ENCODE measurements at regions not wholly inside any gene's neighbourhood (a gene's known extent, or its start where the extent isn't known, plus 50 kb on each side); places are given as distances from the start of the nearest gene placed in this dataset.

GRCh38 chr13:82687884-82688283, 1194.4 kb downstream of the SLITRK1 start:
- Histone ChIP-seq H3K9me3 (peaks cover 20% of the 10 kb centered on the region), H3K36me3 (ENCODE audit: low read depth) (no peaks in the 10 kb centered on the region), H3K4me1 (ENCODE audit: low read depth) (no peaks in the 10 kb centered on the region), H3K4me3 (no peak overlapping the region)
- ATAC-seq (no peak), DNase-seq (no peak)
- TF ChIP-seq CTCF (IDR thresholded peaks at IDR 0.05): no peak
- intact Hi-C loops (cut with DNase I, micrococcal nuclease): no loop called here

GRCh38 chr13:82681535-82681934, 1200.7 kb downstream of the SLITRK1 start:
- H3K36me3 ChIP-seq (ENCODE audit: low read depth): no peaks in the 10 kb centered on the region
- intact Hi-C loops (cut with DNase I, micrococcal nuclease): no loop called here
- DNase-seq (no peak), ATAC-seq (no peak)
- peaks cover 46% of the 10 kb centered on the region for H3K9me3 ChIP-seq
- H3K4me3 ChIP-seq: no peak overlapping the region
- no peak for TF ChIP-seq CTCF (IDR thresholded peaks at IDR 0.05)
- no peaks in the 10 kb centered on the region for H3K4me1 ChIP-seq (ENCODE audit: low read depth)

GRCh38 chr13:82678052-82678451, 1204.2 kb downstream of the SLITRK1 start:
- DNase-seq (no peak), ATAC-seq (no peak)
- H3K9me3 ChIP-seq: peaks cover 45% of the 10 kb centered on the region
- H3K4me1 ChIP-seq (ENCODE audit: low read depth): no peaks in the 10 kb centered on the region
- no peaks in the 10 kb centered on the region for H3K36me3 ChIP-seq (ENCODE audit: low read depth)
- H3K4me3 ChIP-seq: no peak overlapping the region
- intact Hi-C loops (cut with DNase I, micrococcal nuclease): no loop called here
- no peak for TF ChIP-seq CTCF (IDR thresholded peaks at IDR 0.05)

- no peak for TF ChIP-seq CTCF (IDR thresholded peaks at IDR 0.05)
- ATAC-seq (no peak), DNase-seq (no peak)
- H3K4me1 ChIP-seq (ENCODE audit: low read depth): no peaks in the 10 kb centered on the region
- H3K4me3 ChIP-seq: no peak overlapping the region
- H3K36me3 ChIP-seq (ENCODE audit: low read depth): no peaks in the 10 kb centered on the region
- intact Hi-C loops (cut with DNase I, micrococcal nuclease): no loop called here
- H3K9me3 ChIP-seq: peaks cover 28% of the 10 kb centered on the region
Observed at GRCh38 chr13:82675024-82675423, 1207.2 kb downstream of the SLITRK1 start.

GRCh38 chr13:82674546-82674945, 1207.7 kb downstream of the SLITRK1 start:
- no peak for TF ChIP-seq CTCF (IDR thresholded peaks at IDR 0.05)
- Histone ChIP-seq H3K36me3 (ENCODE audit: low read depth) (no peaks in the 10 kb centered on the region), H3K4me3 (no peak overlapping the region), H3K9me3 (peaks cover 30% of the 10 kb centered on the region), H3K4me1 (ENCODE audit: low read depth) (no peaks in the 10 kb centered on the region)
- no peak for DNase-seq
- ATAC-seq: no peak
- intact Hi-C loops (cut with DNase I, micrococcal nuclease): no loop called here

GRCh38 chr13:82672248-82672647, 1210.0 kb downstream of the SLITRK1 start:
- Histone ChIP-seq H3K36me3 (ENCODE audit: low read depth) (no peaks in the 10 kb centered on the region), H3K9me3 (peaks cover 18% of the 10 kb centered on the region), H3K4me1 (ENCODE audit: low read depth) (no peaks in the 10 kb centered on the region), H3K4me3 (no peak overlapping the region)
- no peak for ATAC-seq
- TF ChIP-seq CTCF (IDR thresholded peaks at IDR 0.05): no peak
- DNase-seq: no peak
- intact Hi-C loops (cut with DNase I, micrococcal nuclease): no loop called here

Measured in mucosa of descending colon (tissue), 3 donors.